HEK293 (cell line): ENCODE measurements at regions not wholly inside any gene's neighbourhood (a gene's known extent, or its start where the extent isn't known, plus 50 kb on each side); places are given as distances from the start of the nearest gene placed in this dataset.

Experiments
- CTCF ChIA-PET: fragments of 350-600 bp; formaldehyde crosslinking; extraction: SDS; loops from one replicate; lab custom pipeline; 2021; ENCODE audit warnings: antibody characterized with exemption; lab: Yijun Ruan, JAX
- POLR2A ChIA-PET: fragments of 300-600 bp; formaldehyde crosslinking; extraction: SDS; loops from one replicate; lab custom pipeline; 2020; ENCODE audit warnings: antibody characterized with exemption, inconsistent platforms; lab: Yijun Ruan, JAX
- H3K27ac ChIP-seq: fragments of 200-500 bp; sonication (Bioruptor generic); 2 replicates; pipeline ENCODE4 v1.5.1; 2014; ENCODE audit warnings: low read depth, low read length, control low read depth, inconsistent platforms; ENCODE audit errors: extremely low read depth
- H3K36me3 ChIP-seq, 2 experiments: fragments of 200-500 bp in 1 of 2; sonication (Bioruptor generic) in 1 of 2; 1 replicate in 1 of 2; 2 replicates in 1 of 2; pipeline ENCODE4 v1.5.1; 2014 to 2017; ENCODE audit warnings: inconsistent platforms in 2 of 2, low read length in 2 of 2; ENCODE audit not compliant: control insufficient read depth in 2 of 2, insufficient read depth in 1 of 2
- H3K4me1 ChIP-seq: fragments of 200-500 bp; sonication (Bioruptor generic); 2 replicates; pipeline ENCODE4 v1.5.1; 2014; ENCODE audit warnings: mild to moderate bottlenecking, low read length, inconsistent platforms; ENCODE audit not compliant: control insufficient read depth, insufficient read depth
- H3K4me3 ChIP-seq: 2 replicates; pipeline ENCODE4 v1.5.1; 2011; ENCODE audit warnings: low read depth, mild to moderate bottlenecking, control low read depth, low read length, moderate library complexity
- H3K9me3 ChIP-seq: fragments of 200-500 bp; sonication (Bioruptor generic); 2 replicates; pipeline ENCODE4 v1.5.1; 2014; ENCODE audit warnings: low read depth, low read length, inconsistent platforms; ENCODE audit not compliant: control insufficient read depth, insufficient read depth
- PBX3 ChIP-seq: sonication (generic); formaldehyde crosslinking; IDR thresholded peaks from 2 replicates; pipeline ENCODE4 v1.8.1; 2022; ENCODE audit warnings: mild to moderate bottlenecking, moderate library complexity, missing genetic modification reagents
- PRDM10 ChIP-seq: fragments of 450-650 bp; formaldehyde crosslinking; IDR thresholded peaks from 2 replicates; pipeline ENCODE4 v1.5.1; 2016; ENCODE audit warnings: missing biosample characterization, missing genetic modification characterization
- SP3 ChIP-seq: fragments of 450-650 bp; formaldehyde crosslinking; IDR thresholded peaks from 2 replicates; pipeline ENCODE4 v1.5.1; 2016; ENCODE audit warnings: missing biosample characterization, missing genetic modification characterization
- ZBTB1 ChIP-seq: fragments of 450-650 bp; formaldehyde crosslinking; IDR thresholded peaks from 2 replicates; pipeline ENCODE4 v1.5.1; 2016; ENCODE audit warnings: missing biosample characterization, missing genetic modification characterization
- ZFP37 ChIP-seq: fragments of 450-650 bp; formaldehyde crosslinking; IDR thresholded peaks from 2 replicates; pipeline ENCODE4 v1.5.1; 2016; ENCODE audit warnings: missing biosample characterization, missing genetic modification characterization
- ZNF155 ChIP-seq: fragments of 450-650 bp; formaldehyde crosslinking; IDR thresholded peaks from 2 replicates; pipeline ENCODE4 v1.5.1; 2016; ENCODE audit warnings: missing biosample characterization, missing genetic modification characterization
- ZNF302 ChIP-seq: fragments of 450-650 bp; formaldehyde crosslinking; IDR thresholded peaks from 2 replicates; pipeline ENCODE4 v1.5.1; 2016; ENCODE audit warnings: missing biosample characterization, missing genetic modification characterization, low read depth
- ZNF366 ChIP-seq: fragments of 450-650 bp; formaldehyde crosslinking; conservative IDR thresholded peaks from 2 replicates; pipeline ENCODE4 v1.5.1; 2016; ENCODE audit warnings: missing biosample characterization, missing genetic modification characterization
- ZNF423 ChIP-seq: fragments of 450-650 bp; formaldehyde crosslinking; IDR thresholded peaks from 2 replicates; pipeline ENCODE4 v1.5.1; 2016; ENCODE audit warnings: missing biosample characterization, missing genetic modification characterization
- ZNF449 ChIP-seq: fragments of 450-650 bp; formaldehyde crosslinking; IDR thresholded peaks from 2 replicates; pipeline ENCODE4 v1.5.1; 2017; ENCODE audit warnings: missing biosample characterization, mild to moderate bottlenecking, missing genetic modification characterization, moderate library complexity
- ZNF510 ChIP-seq: fragments of 450-650 bp; formaldehyde crosslinking; IDR thresholded peaks from 2 replicates; pipeline ENCODE4 v1.5.1; 2018; ENCODE audit warnings: mild to moderate bottlenecking, missing genetic modification characterization, missing biosample characterization; ENCODE audit not compliant: insufficient replicate concordance
- ZNF555 ChIP-seq: fragments of 450-650 bp; formaldehyde crosslinking; conservative IDR thresholded peaks from 2 replicates; pipeline ENCODE4 v1.5.1; 2017; ENCODE audit warnings: missing biosample characterization, mild to moderate bottlenecking, missing genetic modification characterization, inconsistent platforms
- ZNF623 ChIP-seq: fragments of 450-650 bp; formaldehyde crosslinking; IDR thresholded peaks from 2 replicates; pipeline ENCODE4 v1.5.1; 2016; ENCODE audit warnings: missing biosample characterization, missing genetic modification characterization
- ZNF660 ChIP-seq: fragments of 450-650 bp; IDR thresholded peaks from 2 replicates; pipeline ENCODE4 v1.5.1; 2018; ENCODE audit warnings: missing biosample characterization, mild to moderate bottlenecking, missing genetic modification characterization
- ZNF670 ChIP-seq: fragments of 450-650 bp; formaldehyde crosslinking; IDR thresholded peaks from 2 replicates; pipeline ENCODE4 v1.5.1; 2016; ENCODE audit warnings: missing biosample characterization, missing genetic modification characterization, low read depth
- ZNF76 ChIP-seq: fragments of 450-650 bp; formaldehyde crosslinking; IDR thresholded peaks from 2 replicates; pipeline ENCODE4; 2016; ENCODE audit warnings: low read depth, missing biosample characterization, missing genetic modification characterization, borderline replicate concordance
- ZSCAN23 ChIP-seq: fragments of 450-650 bp; formaldehyde crosslinking; IDR thresholded peaks from 2 replicates; pipeline ENCODE4 v1.5.1; 2016; ENCODE audit warnings: missing biosample characterization, missing genetic modification characterization
- TF ChIP-seq, protein P1 (sequence below): fragments of 450-650 bp; formaldehyde crosslinking; IDR thresholded peaks from 2 replicates; pipeline ENCODE4 v1.5.1; 2016; ENCODE audit warnings: missing biosample characterization, missing genetic modification characterization

DNA sequence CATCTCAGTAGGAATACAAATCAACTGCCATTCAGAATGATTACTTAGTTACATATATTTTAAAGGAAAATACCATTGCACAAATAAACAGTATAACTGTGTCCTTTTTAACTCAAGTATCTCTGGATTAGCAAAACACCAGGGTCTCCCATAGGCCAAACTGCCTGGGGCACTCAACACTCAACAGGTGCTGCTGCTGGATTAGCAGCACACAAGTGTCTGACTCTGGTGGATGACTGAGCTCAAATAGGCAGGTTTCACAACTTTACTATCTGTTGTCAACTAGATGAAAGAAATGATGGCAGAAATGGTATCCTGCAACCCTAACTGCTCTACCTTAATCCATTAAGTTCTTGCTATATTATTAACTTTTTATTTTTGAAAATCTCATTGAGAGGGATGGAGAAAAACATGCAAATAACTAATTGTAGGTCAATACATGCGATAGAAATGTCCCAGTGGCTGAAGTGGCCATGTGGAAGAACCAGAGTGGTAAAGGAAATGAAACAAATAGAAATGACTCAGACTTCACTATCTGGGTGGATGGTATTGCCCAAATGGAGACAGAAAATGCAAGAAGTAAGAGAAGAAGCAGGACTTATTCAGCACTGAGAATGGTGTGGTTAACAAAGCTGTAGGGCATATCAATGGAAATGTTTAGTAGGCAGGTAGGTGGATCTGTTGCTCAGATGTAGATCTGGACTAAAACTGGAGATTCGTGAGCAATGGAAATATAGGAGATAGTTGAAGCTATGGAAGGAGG is 90.8 kb upstream of the CCDC190 start (continued):
- TF ChIP-seq ZFP37 (tag by site-specific recombination) (no peak), SP3 (tag by site-specific recombination) (no peak)

- Histone ChIP-seq H3K4me1 (no peaks in the 10 kb centered on the region), H3K4me3 (no peak overlapping the region), H3K36me3 (no peaks in the 10 kb centered on the region), H3K27ac (no peak overlapping the region), H3K9me3 (no peaks in the 10 kb centered on the region)
- CTCF ChIA-PET: interaction anchor here (0.7 to 1.0 kb wide), 4 partner anchors 24 to 119 kb away, joined by 3 to 4 read pairs (median 3); partner anchors contain the start of gene RGS4
- no peak for TF ChIP-seq ZSCAN23
- POLR2A ChIA-PET: no interaction called here
Observed at GRCh38 chr1:162950187-162950586, 89.2 kb upstream of the CCDC190 start.

DNA sequence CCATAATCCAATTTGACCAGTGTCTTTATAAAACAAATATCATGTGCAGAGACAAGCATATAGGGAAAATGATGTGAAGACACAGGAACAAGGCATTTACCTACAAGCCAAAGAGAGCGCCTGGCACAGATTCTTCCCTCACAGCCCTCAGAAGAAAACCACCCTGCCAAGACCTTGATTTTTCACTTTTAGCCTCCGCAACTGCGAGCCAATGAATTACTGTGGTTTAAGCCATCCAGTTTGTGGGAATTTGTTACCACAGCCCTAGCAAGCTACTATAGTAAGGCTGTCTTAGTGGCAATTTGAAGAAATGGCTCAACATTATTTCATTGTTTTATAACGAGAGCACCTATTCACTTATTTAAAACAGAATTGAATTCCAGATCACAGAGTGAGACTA is 85.7 kb upstream of the CCDC190 start:
- CTCF ChIA-PET: interaction anchor here (0.5 to 1.5 kb wide), 2 partner anchors 10 to 1757 kb away, joined by 3 to 4 read pairs; no protein-coding TSS in a partner anchor
- Histone ChIP-seq H3K4me1 (peaks cover 3% of the 10 kb centered on the region; the same call in 1 of the 2 replicates), H3K27ac (no peak overlapping the region), H3K4me3 (no peak overlapping the region)
- TF ChIP-seq ZNF555 (tag by site-specific recombination): no peak
- TF ChIP-seq ZNF76 (tag by site-specific recombination): no peak
- TF ChIP-seq ZFP37 (tag by site-specific recombination): no peak
- no peak for TF ChIP-seq ZNF660
- TF ChIP-seq ZNF366 (tag by site-specific recombination): no peak
- no peak for TF ChIP-seq PRDM10
- TF ChIP-seq ZNF449 (tag by site-specific recombination): no peak
- no peak for TF ChIP-seq ZBTB1
- TF ChIP-seq ZNF155 (tag by site-specific recombination): no peak
- no peak for TF ChIP-seq ZNF623 (tag by site-specific recombination)
- no peak for TF ChIP-seq ZNF423
- no peak for TF ChIP-seq ZNF670 (tag by site-specific recombination)
- TF ChIP-seq, protein P1, sequence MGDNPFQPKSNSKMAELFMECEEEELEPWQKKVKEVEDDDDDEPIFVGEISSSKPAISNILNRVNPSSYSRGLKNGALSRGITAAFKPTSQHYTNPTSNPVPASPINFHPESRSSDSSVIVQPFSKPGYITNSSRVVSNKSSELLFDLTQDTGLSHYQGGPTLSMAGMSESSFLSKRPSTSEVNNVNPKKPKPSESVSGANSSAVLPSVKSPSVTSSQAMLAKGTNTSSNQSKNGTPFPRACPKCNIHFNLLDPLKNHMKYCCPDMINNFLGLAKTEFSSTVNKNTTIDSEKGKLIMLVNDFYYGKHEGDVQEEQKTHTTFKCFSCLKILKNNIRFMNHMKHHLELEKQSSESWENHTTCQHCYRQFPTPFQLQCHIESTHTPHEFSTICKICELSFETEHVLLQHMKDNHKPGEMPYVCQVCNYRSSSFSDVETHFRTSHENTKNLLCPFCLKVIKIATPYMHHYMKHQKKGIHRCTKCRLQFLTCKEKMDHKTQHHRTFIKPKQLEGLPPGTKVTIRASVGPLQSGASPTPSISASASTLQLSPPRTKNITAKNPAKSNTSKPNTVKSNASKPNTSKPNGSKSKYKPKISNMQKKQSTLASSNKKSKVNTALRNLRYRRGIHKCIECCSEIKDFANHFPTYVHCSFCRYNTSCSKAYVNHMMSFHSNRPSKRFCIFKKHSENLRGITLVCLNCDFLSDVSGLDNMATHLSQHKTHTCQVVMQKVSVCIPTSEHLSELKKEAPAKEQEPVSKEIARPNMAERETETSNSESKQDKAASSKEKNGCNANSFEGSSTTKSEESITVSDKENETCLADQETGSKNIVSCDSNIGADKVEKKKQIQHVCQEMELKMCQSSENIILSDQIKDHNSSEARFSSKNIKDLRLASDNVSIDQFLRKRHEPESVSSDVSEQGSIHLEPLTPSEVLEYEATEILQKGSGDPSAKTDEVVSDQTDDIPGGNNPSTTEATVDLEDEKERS (tag by site-specific recombination): no peak
- no peak for TF ChIP-seq PBX3 (CRISPR knock-in tag)
- no peak for TF ChIP-seq ZNF510
- no peak for TF ChIP-seq ZNF302
- TF ChIP-seq, all 188 proteins: peak for 0
- POLR2A ChIA-PET: no interaction called here
- Histone ChIP-seq H3K9me3 (no peaks in the 10 kb centered on the region), H3K36me3 (no peaks in the 10 kb centered on the region)
